K562 (cell line): ENCODE measurements at regions not wholly inside any gene's neighbourhood (a gene's known extent, or its start where the extent isn't known, plus 50 kb on each side); places are given as distances from the start of the nearest gene placed in this dataset.

ENCODE experiments used
- ATAC-seq: fragments of 200-7000 bp; cut with Tn5 transposase; 3 replicates; pipeline ENCODE4 v1.9.1; 2020; ENCODE audit warnings: moderate library complexity
- BruUV-seq: library from RNA; stranded (reverse); fragments of 400-500 nt; replicated peaks from 2 replicates; lab custom pipeline; 2021; lab: Mats Ljungman, UMichigan
- CTCF ChIA-PET: fragments of 300-600 bp; formaldehyde crosslinking; extraction: SDS; loops from one replicate; lab custom pipeline; 2021; ENCODE audit warnings: low intra/inter-chr PET ratio; lab: Yijun Ruan, JAX
- POLR2A ChIA-PET: fragments of 300-600, 350-650 bp; sonication (Branson Sonifier 250); formaldehyde crosslinking; extraction: SDS; loops from one replicate; lab custom pipeline; 2021; ENCODE audit warnings: antibody characterized with exemption, inconsistent platforms; lab: Yijun Ruan, JAX
- DNase-seq, 4 experiments: peaks; one replicate each; pipeline versions ENCODE4 v3.0.0 to v3.0.0-alpha.2; 2011 to 2018; ENCODE audit warnings: low spot score in 3 of 4, mixed read lengths in 3 of 4; ENCODE audit errors: extremely low read depth in 1 of 4
- FAIRE-seq: peaks from 2 replicates; lab custom pipeline; 2011; peaks lifted over from hg19 to GRCh38; lab: Jason Lieb, UNC
- H2AFZ ChIP-seq: 2 replicates; pipeline ENCODE4 v1.6.0; 2011; ENCODE audit warnings: low read depth, low read length, control low read depth, inconsistent platforms
- H3K27ac ChIP-seq: fragments of 200-600 bp; 3 replicates; pipeline ENCODE4 v1.8.0; 2011; ENCODE audit warnings: low read depth, mild to moderate bottlenecking, control low read depth, inconsistent platforms, low read length, moderate library complexity, mixed read lengths; ENCODE audit errors: extremely low read depth
- H3K27me3 ChIP-seq, 2 experiments: fragments of 300-600 bp in 1 of 2; 2 replicates in 1 of 2; 3 replicates in 1 of 2; pipeline versions ENCODE4 v1.6.0 to v1.8.0; 2011; ENCODE audit warnings: inconsistent platforms in 2 of 2, low read length in 2 of 2, mild to moderate bottlenecking in 1 of 2, mixed read lengths in 1 of 2, moderate library complexity in 1 of 2; ENCODE audit not compliant: control insufficient read depth in 2 of 2, insufficient read depth in 2 of 2
- H3K36me3 ChIP-seq: fragments of 300-600 bp; 3 replicates; pipeline ENCODE4 v1.8.0; 2011; ENCODE audit warnings: mild to moderate bottlenecking, low read length, inconsistent platforms; ENCODE audit not compliant: control insufficient read depth, insufficient read depth
- H3K4me1 ChIP-seq, 2 experiments: fragments of 200-600 bp in 1 of 2; replicated peaks in 1 of 2; 2 replicates in 1 of 2; 3 replicates in 1 of 2; pipeline versions ENCODE4 v1.5.1 to v1.8.0; 2011; ENCODE audit warnings: inconsistent platforms in 2 of 2, low read length in 2 of 2, mild to moderate bottlenecking in 1 of 2, mixed read lengths in 1 of 2, moderate library complexity in 1 of 2; ENCODE audit not compliant: control insufficient read depth in 2 of 2, insufficient read depth in 2 of 2
- H3K4me2 ChIP-seq: 2 replicates; pipeline ENCODE4 v1.6.1; 2011; ENCODE audit warnings: low read length, control low read depth, inconsistent platforms, mixed read lengths; ENCODE audit not compliant: insufficient read depth
- H3K4me3 ChIP-seq: fragments of 200-600 bp; sonication (generic), shearing (Covaris generic); 2 replicates; pipeline ENCODE4 v1.5.1; 2016; ENCODE audit warnings: control low read depth, inconsistent platforms
- H3K79me2 ChIP-seq: fragments of 200-600 bp; 3 replicates; pipeline ENCODE4 v1.8.0; 2011; ENCODE audit warnings: low read length, inconsistent platforms; ENCODE audit not compliant: control insufficient read depth, insufficient read depth
- H3K9ac ChIP-seq, 2 experiments: 2 replicates each; pipeline versions ENCODE4 v1.6.0 to v1.6.1; 2011; ENCODE audit warnings: low read depth in 2 of 2, low read length in 2 of 2, control low read depth in 1 of 2, inconsistent platforms in 1 of 2, mild to moderate bottlenecking in 1 of 2, mixed read lengths in 1 of 2; ENCODE audit not compliant: insufficient read depth in 1 of 2
- H3K9me1 ChIP-seq: one replicate; pipeline ENCODE4 v1.6.0; 2011; ENCODE audit warnings: inconsistent platforms, mild to moderate bottlenecking, low read length, moderate library complexity; ENCODE audit not compliant: control insufficient read depth, insufficient read depth
- H3K9me3 ChIP-seq: replicated peaks from 2 replicates; pipeline ENCODE4 v1.5.1; 2011; ENCODE audit warnings: low read depth, low read length, inconsistent platforms; ENCODE audit not compliant: control insufficient read depth, insufficient read depth
- H4K20me1 ChIP-seq: replicated peaks from 2 replicates; pipeline ENCODE4 v1.6.1; 2011; ENCODE audit warnings: low read length, inconsistent platforms, mixed read lengths; ENCODE audit not compliant: control insufficient read depth, insufficient read depth
- CHD1 ChIP-seq: fragments of 200-600 bp; sonication (generic); IDR thresholded peaks from one replicate; pipeline ENCODE4 v1.6.1; 2012; ENCODE audit warnings: mild to moderate bottlenecking, moderate library complexity, low read length, inconsistent platforms
- DMBX1 ChIP-seq: fragments of 250-450 bp; sonication (Bioruptor Pico); IDR thresholded peaks from 2 replicates; pipeline ENCODE4 v1.8.0; 2022; ENCODE audit warnings: inconsistent platforms, mild to moderate bottlenecking, moderate library complexity, borderline replicate concordance
- ELF2 ChIP-seq: fragments of 250-450 bp; sonication (Bioruptor Pico); IDR thresholded peaks from 2 replicates; pipeline ENCODE4 v1.5.0; 2021; ENCODE audit warnings: mild to moderate bottlenecking
- FIP1L1 ChIP-seq: fragments of 200-400 bp; formaldehyde crosslinking; IDR thresholded peaks from 2 replicates; pipeline ENCODE4 v1.6.1; 2018; ENCODE audit warnings: mild to moderate bottlenecking, low read depth, low read length; ENCODE audit not compliant: poor library complexity, severe bottlenecking
- HNRNPLL ChIP-seq: fragments of 200-400 bp; formaldehyde crosslinking; IDR thresholded peaks from 2 replicates; pipeline ENCODE4 v1.6.1; 2017; ENCODE audit warnings: low read length, low read depth, mild to moderate bottlenecking; ENCODE audit not compliant: poor library complexity, severe bottlenecking
- LCOR ChIP-seq: sonication (generic); formaldehyde crosslinking; IDR thresholded peaks from 2 replicates; pipeline ENCODE4 v1.8.0; 2022; ENCODE audit warnings: mild to moderate bottlenecking, missing genetic modification reagents
- SUPT5H ChIP-seq: fragments of 450-650 bp; IDR thresholded peaks from 2 replicates; pipeline ENCODE4 v1.6.1; 2016
- TCF7L2 ChIP-seq: fragments of 150-350 bp; IDR thresholded peaks from 2 replicates; pipeline ENCODE4 v1.6.1; 2016; ENCODE audit warnings: low read depth, mild to moderate bottlenecking, low read length, moderate library complexity
- THRAP3 ChIP-seq: fragments of 450-650 bp; IDR thresholded peaks from 2 replicates; pipeline ENCODE4 v1.6.1; 2016; ENCODE audit warnings: mild to moderate bottlenecking, inconsistent platforms, borderline replicate concordance
- ZNF282 ChIP-seq: sonication (generic); formaldehyde crosslinking; IDR thresholded peaks from 2 replicates; pipeline ENCODE4 v1.8.1; 2023; ENCODE audit warnings: missing genetic modification reagents
- ZNF445 ChIP-seq: fragments of 250-450 bp; sonication (Bioruptor Pico); IDR thresholded peaks from 2 replicates; pipeline ENCODE4 v1.4.0; 2020; ENCODE audit warnings: low read depth, mild to moderate bottlenecking, moderate library complexity
- ZNF695 ChIP-seq: fragments of 450-650 bp; formaldehyde crosslinking; IDR thresholded peaks from 2 replicates; pipeline ENCODE4 v1.4.0; 2020; ENCODE audit warnings: mild to moderate bottlenecking, moderate library complexity
- ZNF696 ChIP-seq: fragments of 250-450 bp; sonication (Bioruptor Pico); conservative IDR thresholded peaks from 2 replicates; pipeline ENCODE4 v1.4.0; 2020; ENCODE audit warnings: mild to moderate bottlenecking, moderate library complexity
- WGBS: fragments of 100-300 bp; shearing (Covaris generic); methylation state at CpG from one replicate; pipeline ENCODE4 v1.1.6; 2016; ENCODE audit warnings: low coverage, mixed read lengths; ENCODE audit not compliant: insufficient coverage; ENCODE audit errors: missing lambda C conversion rate; 5-methylcytosine and 5-hydroxymethylcytosine counted together
- in situ Hi-C: fragments of 300-500 bp; cut with MboI; formaldehyde crosslinking; loops from 4 replicates; pipeline ENCODE4 v1.15.0; 2018; ENCODE audit warnings: inconsistent platforms, mixed read lengths
- intact Hi-C: fragments of 100-400 bp; cut with micrococcal nuclease; formaldehyde crosslinking; loops from 2 replicates; pipeline ENCODE4 v1.14.2; 2022
- TF ChIP-seq, protein P1 (sequence below): fragments of 450-650 bp; IDR thresholded peaks from one replicate; pipeline ENCODE4 v1.6.1; 2018; ENCODE audit warnings: mild to moderate bottlenecking, moderate library complexity; ENCODE audit not compliant: partially characterized antibody
- TF ChIP-seq, protein P2 (sequence below): fragments of 250-450 bp; sonication (Bioruptor Pico); IDR thresholded peaks from 2 replicates; pipeline ENCODE4 v1.5.0; 2021; ENCODE audit warnings: mild to moderate bottlenecking, borderline replicate concordance
- TF ChIP-seq, protein P3 (sequence below), 2 experiments: fragments of 450-650 bp in 1 of 2; sonication (generic) in 1 of 2; formaldehyde crosslinking in 1 of 2; IDR thresholded peaks in 1 of 2; conservative IDR thresholded peaks in 1 of 2; 2 replicates each; pipeline versions ENCODE4 v1.6.1 to v1.8.1; 2016 to 2023; ENCODE audit warnings: mild to moderate bottlenecking in 2 of 2, moderate library complexity in 2 of 2, inconsistent platforms in 1 of 2, missing genetic modification reagents in 1 of 2

DNA sequence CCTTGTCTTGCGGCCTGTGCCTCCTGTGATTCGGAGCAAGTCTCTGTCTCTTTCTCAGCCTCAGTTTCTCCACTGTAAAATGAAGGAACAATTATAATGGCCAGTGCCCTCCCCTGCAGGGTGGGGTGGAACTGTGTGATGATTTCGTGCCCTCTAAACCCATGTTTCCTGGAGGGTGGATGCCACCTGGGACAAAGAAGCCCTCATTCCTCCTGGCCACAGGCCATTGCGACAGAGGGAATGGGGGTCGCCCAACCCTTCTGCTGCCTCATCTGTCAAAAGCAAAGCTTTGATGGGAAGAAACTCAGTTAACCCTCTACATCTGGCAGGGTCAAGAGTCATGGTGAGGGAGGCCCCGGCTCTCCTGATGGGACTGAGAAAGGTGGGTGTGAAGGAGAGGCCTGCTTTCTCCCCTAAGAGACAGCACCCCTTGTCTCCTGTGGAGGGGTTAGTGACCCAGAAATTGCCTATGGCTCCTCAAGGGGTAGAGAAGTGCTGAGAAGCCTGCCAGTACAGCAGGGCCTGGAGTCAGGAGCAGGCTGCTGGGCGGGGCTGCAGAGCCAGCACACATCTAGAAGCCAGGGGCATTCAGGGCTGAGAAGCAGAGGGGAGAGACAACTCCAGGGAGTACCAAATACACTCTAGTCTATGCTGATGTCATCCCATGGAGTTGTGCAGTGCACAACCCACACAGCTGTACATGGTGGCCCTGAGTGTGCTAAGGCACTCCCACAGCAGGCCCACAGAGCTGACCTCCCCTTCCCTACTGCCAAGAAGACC is 61.0 kb downstream of the PLXNA1 start:
- in situ Hi-C loops (no loop called here), intact Hi-C loops (no loop called here)
- Histone ChIP-seq H3K4me1 (peaks cover 0 to 4% of the 10 kb centered on the region in 2 experiments; a peak in 1 of 5 replicates), H2AFZ (no peak overlapping the region), H3K9ac (no peak overlapping the region), H3K4me3 (no peak overlapping the region), H3K27me3 (peaks cover 2 to 28% of the 10 kb centered on the region in 2 experiments; a peak in 4 of 5 replicates), H3K9me1 (no peaks in the 10 kb centered on the region), H3K9me3 (no peaks in the 10 kb centered on the region), H3K27ac (no peak overlapping the region), H4K20me1 (no peaks in the 10 kb centered on the region), H3K79me2 (no peaks in the 10 kb centered on the region), H3K4me2 (no peak overlapping the region), H3K36me3 (no peaks in the 10 kb centered on the region)
- DNase-seq (no peak), ATAC-seq (peak; percentile 33), FAIRE-seq (no peak)
- ChIA-PET CTCF (no interaction called here), POLR2A (interaction anchor here (0.6 kb wide), 1 partner anchor 533 kb away, joined by 3 read pairs; no protein-coding TSS in a partner anchor)
- 23% methylated on average over 3 of the region's 7 CpGs for WGBS
- BruUV-seq, result no TSS peak
- TF ChIP-seq SUPT5H, result no peak
- no peak for TF ChIP-seq FIP1L1
- TF ChIP-seq ELF2 (CRISPR knock-in tag), result no peak
- no peak for TF ChIP-seq CHD1
- TF ChIP-seq, protein P1, sequence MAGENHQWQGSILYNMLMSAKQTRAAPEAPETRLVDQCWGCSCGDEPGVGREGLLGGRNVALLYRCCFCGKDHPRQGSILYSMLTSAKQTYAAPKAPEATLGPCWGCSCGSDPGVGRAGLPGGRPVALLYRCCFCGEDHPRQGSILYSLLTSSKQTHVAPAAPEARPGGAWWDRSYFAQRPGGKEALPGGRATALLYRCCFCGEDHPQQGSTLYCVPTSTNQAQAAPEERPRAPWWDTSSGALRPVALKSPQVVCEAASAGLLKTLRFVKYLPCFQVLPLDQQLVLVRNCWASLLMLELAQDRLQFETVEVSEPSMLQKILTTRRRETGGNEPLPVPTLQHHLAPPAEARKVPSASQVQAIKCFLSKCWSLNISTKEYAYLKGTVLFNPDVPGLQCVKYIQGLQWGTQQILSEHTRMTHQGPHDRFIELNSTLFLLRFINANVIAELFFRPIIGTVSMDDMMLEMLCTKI, result no peak
- no peak for TF ChIP-seq ZNF445
- TF ChIP-seq THRAP3, result no peak
- no peak for TF ChIP-seq TCF7L2
- no peak for TF ChIP-seq ZNF282 (CRISPR knock-in tag)
- TF ChIP-seq ZNF695 (CRISPR knock-in tag), result no peak
- TF ChIP-seq LCOR, result no peak
- TF ChIP-seq, protein P2, sequence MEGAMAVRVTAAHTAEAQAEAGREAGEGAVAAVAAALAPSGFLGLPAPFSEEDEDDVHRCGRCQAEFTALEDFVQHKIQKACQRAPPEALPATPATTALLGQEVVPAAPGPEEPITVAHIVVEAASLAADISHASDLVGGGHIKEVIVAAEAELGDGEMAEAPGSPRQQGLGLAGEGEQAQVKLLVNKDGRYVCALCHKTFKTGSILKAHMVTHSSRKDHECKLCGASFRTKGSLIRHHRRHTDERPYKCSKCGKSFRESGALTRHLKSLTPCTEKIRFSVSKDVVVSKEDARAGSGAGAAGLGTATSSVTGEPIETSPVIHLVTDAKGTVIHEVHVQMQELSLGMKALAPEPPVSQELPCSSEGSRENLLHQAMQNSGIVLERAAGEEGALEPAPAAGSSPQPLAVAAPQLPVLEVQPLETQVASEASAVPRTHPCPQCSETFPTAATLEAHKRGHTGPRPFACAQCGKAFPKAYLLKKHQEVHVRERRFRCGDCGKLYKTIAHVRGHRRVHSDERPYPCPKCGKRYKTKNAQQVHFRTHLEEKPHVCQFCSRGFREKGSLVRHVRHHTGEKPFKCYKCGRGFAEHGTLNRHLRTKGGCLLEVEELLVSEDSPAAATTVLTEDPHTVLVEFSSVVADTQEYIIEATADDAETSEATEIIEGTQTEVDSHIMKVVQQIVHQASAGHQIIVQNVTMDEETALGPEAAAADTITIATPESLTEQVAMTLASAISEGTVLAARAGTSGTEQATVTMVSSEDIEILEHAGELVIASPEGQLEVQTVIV (CRISPR knock-in tag), result no peak
- TF ChIP-seq HNRNPLL, result no peak
- no peak for TF ChIP-seq ZNF696 (CRISPR knock-in tag)
- TF ChIP-seq DMBX1, result no peak
- TF ChIP-seq, protein P3, sequence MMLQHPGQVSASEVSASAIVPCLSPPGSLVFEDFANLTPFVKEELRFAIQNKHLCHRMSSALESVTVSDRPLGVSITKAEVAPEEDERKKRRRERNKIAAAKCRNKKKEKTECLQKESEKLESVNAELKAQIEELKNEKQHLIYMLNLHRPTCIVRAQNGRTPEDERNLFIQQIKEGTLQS (IDR thresholded peaks at IDR 0.05), result no peak
- TF ChIP-seq, protein P3 (CRISPR knock-in tag; conservative IDR thresholded peaks at IDR 0.05), result no peak
